WTC11 (cell line): ENCODE measurements at regions not wholly inside any gene's neighbourhood (a gene's known extent, or its start where the extent isn't known, plus 50 kb on each side); places are given as distances from the start of the nearest gene placed in this dataset.

Source experiments
- ATAC-seq: fragments of 200-7000 bp; cut with Tn5 transposase; 2 replicates; pipeline ENCODE4 v1.10.0; 2021; ENCODE audit warnings: mild to moderate bottlenecking, moderate library complexity
- CTCF ChIA-PET: fragments of 300-600 bp; sonication (Branson Sonifier 250); formaldehyde crosslinking; loops from one replicate; lab custom pipeline; 2021; ENCODE audit warnings: antibody characterized with exemption; lab: Charles Lee
- POLR2A ChIA-PET: fragments of 350-600 bp; sonication (Branson Sonifier 250); formaldehyde crosslinking; loops from one replicate; lab custom pipeline; 2021; ENCODE audit warnings: antibody characterized with exemption; lab: Charles Lee
- DNase-seq: peaks from one replicate; pipeline ENCODE4 v3.0.0; 2021; ENCODE audit warnings: low spot score
- H3K27ac Mint-ChIP-seq: 2 replicates; pipeline ENCODE4 v1.8.0; 2021; ENCODE audit warnings: mixed read lengths
- H3K27me3 Mint-ChIP-seq: 2 replicates; pipeline ENCODE4 v1.8.0; 2021; ENCODE audit warnings: low read depth, mild to moderate bottlenecking, moderate library complexity, mixed read lengths
- H3K36me3 Mint-ChIP-seq: 2 replicates; pipeline ENCODE4 v1.8.0; 2021; ENCODE audit warnings: mixed read lengths
- H3K4me1 Mint-ChIP-seq: 2 replicates; pipeline ENCODE4 v1.8.0; 2022; ENCODE audit warnings: mixed read lengths
- H3K4me3 Mint-ChIP-seq: 2 replicates; pipeline ENCODE4 v1.8.0; 2021; ENCODE audit warnings: mild to moderate bottlenecking, moderate library complexity, mixed read lengths
- H3K9me3 Mint-ChIP-seq: 2 replicates; pipeline ENCODE4 v1.8.0; 2021; ENCODE audit warnings: mixed read lengths
- CBFB ChIP-seq: sonication (generic); formaldehyde crosslinking; IDR thresholded peaks from 2 replicates; pipeline ENCODE4 v1.8.1; 2022; ENCODE audit warnings: mild to moderate bottlenecking, low read depth, missing genetic modification reagents
- FOXP4 ChIP-seq: sonication (generic); formaldehyde crosslinking; IDR thresholded peaks from 2 replicates; pipeline ENCODE4 v1.8.0; 2022; ENCODE audit warnings: mild to moderate bottlenecking, missing genetic modification reagents
- GTF2I ChIP-seq: fragments of 250-450 bp; sonication (Bioruptor Pico); conservative IDR thresholded peaks from 2 replicates; pipeline ENCODE4 v1.4.0; 2021; ENCODE audit warnings: mild to moderate bottlenecking
- ZNF232 ChIP-seq: sonication (generic); formaldehyde crosslinking; IDR thresholded peaks from 2 replicates; pipeline ENCODE4 v1.8.0; 2022; ENCODE audit warnings: mild to moderate bottlenecking, missing genetic modification reagents
- ZNF396 ChIP-seq: fragments of 250-450 bp; sonication (Bioruptor Pico); IDR thresholded peaks from 2 replicates; pipeline ENCODE4 v1.8.0; 2021; ENCODE audit warnings: mild to moderate bottlenecking, moderate library complexity, borderline replicate concordance
- ZNF671 ChIP-seq: fragments of 250-450 bp; sonication (Bioruptor Pico); IDR thresholded peaks from 2 replicates; pipeline ENCODE4 v1.8.0; 2021; ENCODE audit warnings: mild to moderate bottlenecking
- ZSCAN18 ChIP-seq: fragments of 250-450 bp; sonication (Bioruptor Pico); IDR thresholded peaks from 2 replicates; pipeline ENCODE4 v2.1.2; 2022; ENCODE audit warnings: mild to moderate bottlenecking, moderate library complexity
- TF ChIP-seq, protein P1 (sequence below): sonication (generic); formaldehyde crosslinking; IDR thresholded peaks from 2 replicates; pipeline ENCODE4 v1.8.1; 2022; ENCODE audit warnings: low read depth, missing genetic modification reagents, borderline replicate concordance
- TF ChIP-seq, protein P2 (sequence below): sonication (generic); formaldehyde crosslinking; IDR thresholded peaks from 2 replicates; pipeline ENCODE4 v1.8.1; 2023; ENCODE audit warnings: mild to moderate bottlenecking, missing genetic modification reagents
- TF ChIP-seq, protein P3 (sequence below): sonication (generic); formaldehyde crosslinking; IDR thresholded peaks from 2 replicates; pipeline ENCODE4 v1.8.0; 2022; ENCODE audit warnings: missing genetic modification reagents
- TF ChIP-seq, protein P4 (sequence below): sonication (generic); formaldehyde crosslinking; conservative IDR thresholded peaks from 2 replicates; pipeline ENCODE4 v1.8.1; 2023; ENCODE audit warnings: mild to moderate bottlenecking, low read depth, missing genetic modification reagents, moderate library complexity

- TF ChIP-seq, protein P1, sequence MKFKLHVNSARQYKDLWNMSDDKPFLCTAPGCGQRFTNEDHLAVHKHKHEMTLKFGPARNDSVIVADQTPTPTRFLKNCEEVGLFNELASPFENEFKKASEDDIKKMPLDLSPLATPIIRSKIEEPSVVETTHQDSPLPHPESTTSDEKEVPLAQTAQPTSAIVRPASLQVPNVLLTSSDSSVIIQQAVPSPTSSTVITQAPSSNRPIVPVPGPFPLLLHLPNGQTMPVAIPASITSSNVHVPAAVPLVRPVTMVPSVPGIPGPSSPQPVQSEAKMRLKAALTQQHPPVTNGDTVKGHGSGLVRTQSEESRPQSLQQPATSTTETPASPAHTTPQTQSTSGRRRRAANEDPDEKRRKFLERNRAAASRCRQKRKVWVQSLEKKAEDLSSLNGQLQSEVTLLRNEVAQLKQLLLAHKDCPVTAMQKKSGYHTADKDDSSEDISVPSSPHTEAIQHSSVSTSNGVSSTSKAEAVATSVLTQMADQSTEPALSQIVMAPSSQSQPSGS (CRISPR knock-in tag), result no peak
Observed at GRCh38 chr6:166737261-166737660, 110.2 kb upstream of the RPS6KA2 start (continued).

- POLR2A ChIA-PET, result no interaction called here
- Mint-ChIP-seq H3K4me1 (peaks cover 29% of the 10 kb centered on the region), H3K4me3 (no peak overlapping the region), H3K27me3 (no peaks in the 10 kb centered on the region), H3K36me3 (peaks cover 9% of the 10 kb centered on the region), H3K27ac (no peak overlapping the region), H3K9me3 (peaks cover 15% of the 10 kb centered on the region)
- no peak for ATAC-seq
- CTCF ChIA-PET, result interaction anchor here (0.7 to 1.1 kb wide), 3 partner anchors 11 to 215 kb away, joined by 3 read pairs; no protein-coding TSS in a partner anchor
- TF ChIP-seq ZSCAN18 (CRISPR knock-in tag), result no peak
- no peak for DNase-seq
Observed at GRCh38 chr6:166736634-166737033, 109.6 kb upstream of the RPS6KA2 start.

DNA sequence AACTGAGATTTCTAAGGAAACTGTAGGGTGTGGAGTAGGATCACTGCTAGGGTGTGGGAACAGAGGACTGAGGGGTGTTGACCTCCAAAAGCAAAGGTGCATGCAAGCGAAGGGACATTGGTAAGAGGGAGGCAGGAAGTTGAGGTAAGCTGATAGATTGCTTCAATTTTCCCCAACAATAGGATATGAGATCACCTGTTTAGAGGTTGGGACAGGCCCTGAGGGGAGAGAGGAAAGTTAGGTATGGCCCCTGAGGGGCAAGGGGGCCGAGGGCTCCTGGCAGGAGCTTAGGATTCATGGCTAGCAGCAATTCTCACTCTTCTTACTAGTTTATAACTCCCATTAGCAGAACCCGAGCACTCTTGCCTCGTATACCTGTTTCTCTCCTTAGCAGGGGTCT is 106.8 kb upstream of the RPS6KA2 start:
- CTCF ChIA-PET, result interaction anchor here (1.0 kb wide), 1 partner anchor 12 kb away, joined by 3 read pairs; no protein-coding TSS in a partner anchor
- Mint-ChIP-seq H3K4me3 (no peak overlapping the region), H3K36me3 (peaks cover 9% of the 10 kb centered on the region), H3K4me1 (peaks cover 38% of the 10 kb centered on the region)
- POLR2A ChIA-PET, result no interaction called here
- ATAC-seq (peak; percentile 69), DNase-seq (no peak)
- TF ChIP-seq, protein P2, sequence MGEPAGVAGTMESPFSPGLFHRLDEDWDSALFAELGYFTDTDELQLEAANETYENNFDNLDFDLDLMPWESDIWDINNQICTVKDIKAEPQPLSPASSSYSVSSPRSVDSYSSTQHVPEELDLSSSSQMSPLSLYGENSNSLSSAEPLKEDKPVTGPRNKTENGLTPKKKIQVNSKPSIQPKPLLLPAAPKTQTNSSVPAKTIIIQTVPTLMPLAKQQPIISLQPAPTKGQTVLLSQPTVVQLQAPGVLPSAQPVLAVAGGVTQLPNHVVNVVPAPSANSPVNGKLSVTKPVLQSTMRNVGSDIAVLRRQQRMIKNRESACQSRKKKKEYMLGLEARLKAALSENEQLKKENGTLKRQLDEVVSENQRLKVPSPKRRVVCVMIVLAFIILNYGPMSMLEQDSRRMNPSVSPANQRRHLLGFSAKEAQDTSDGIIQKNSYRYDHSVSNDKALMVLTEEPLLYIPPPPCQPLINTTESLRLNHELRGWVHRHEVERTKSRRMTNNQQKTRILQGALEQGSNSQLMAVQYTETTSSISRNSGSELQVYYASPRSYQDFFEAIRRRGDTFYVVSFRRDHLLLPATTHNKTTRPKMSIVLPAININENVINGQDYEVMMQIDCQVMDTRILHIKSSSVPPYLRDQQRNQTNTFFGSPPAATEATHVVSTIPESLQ, result no peak
- TF ChIP-seq, all 79 proteins: peak for 0
- Mint-ChIP-seq H3K27me3 (no peaks in the 10 kb centered on the region), H3K27ac (no peak overlapping the region), H3K9me3 (peaks cover 15% of the 10 kb centered on the region)

DNA sequence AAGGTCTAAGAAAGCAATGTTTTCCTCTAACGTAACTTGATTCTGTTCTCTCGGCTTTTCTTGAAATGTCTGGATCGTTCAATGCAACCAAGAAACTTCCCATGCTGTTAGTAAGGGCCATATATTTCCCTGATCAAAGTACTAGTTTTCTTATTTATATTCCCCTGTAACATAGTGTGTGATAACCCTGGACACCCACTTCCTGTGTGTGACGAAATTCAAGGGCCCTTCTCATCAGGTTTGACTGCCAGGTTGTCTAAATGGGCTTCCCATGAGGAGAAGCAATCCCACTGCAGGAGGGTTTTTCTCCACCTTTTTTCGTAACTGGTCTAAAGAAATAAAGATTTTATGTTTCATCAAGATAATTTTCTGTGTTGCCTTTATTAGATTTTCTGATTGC is 102.6 kb upstream of the RPS6KA2 start:
- Mint-ChIP-seq H3K27me3 (no peaks in the 10 kb centered on the region), H3K9me3 (no peaks in the 10 kb centered on the region), H3K27ac (no peak overlapping the region), H3K36me3 (no peaks in the 10 kb centered on the region), H3K4me3 (no peak overlapping the region), H3K4me1 (peaks cover 21% of the 10 kb centered on the region)
- POLR2A ChIA-PET, result no interaction called here
- CTCF ChIA-PET, result interaction anchor here (1.5 kb wide), 1 partner anchor 45 kb away, joined by 3 read pairs; no protein-coding TSS in a partner anchor
- no peak for ATAC-seq
- DNase-seq, result no peak
- TF ChIP-seq ZNF671, result no peak
- TF ChIP-seq CBFB (CRISPR knock-in tag), result no peak

GRCh38 chr6:166728884-166729530 is 102.0 kb upstream of the RPS6KA2 start:
- no peak for DNase-seq
- ChIA-PET CTCF (interaction anchor here (1.1 to 1.5 kb wide), 2 partner anchors 46 to 97 kb away, joined by 3 read pairs; no protein-coding TSS in a partner anchor), POLR2A (no interaction called here)
- no peak for ATAC-seq
- Mint-ChIP-seq H3K9me3 (no peaks in the 10 kb centered on the region), H3K4me3 (no peak overlapping the region), H3K36me3 (no peaks in the 10 kb centered on the region), H3K27me3 (no peaks in the 10 kb centered on the region), H3K27ac (0 out of 2 replicates have a peak overlapping the region, but pooled peaks have one; percentile 8), H3K4me1 (peaks cover 16% of the 10 kb centered on the region)
- TF ChIP-seq FOXP4 (CRISPR knock-in tag) (no peak), GTF2I (CRISPR knock-in tag) (no peak), ZNF396 (CRISPR knock-in tag) (no peak), ZNF232 (CRISPR knock-in tag) (no peak)
- TF ChIP-seq, protein P3, sequence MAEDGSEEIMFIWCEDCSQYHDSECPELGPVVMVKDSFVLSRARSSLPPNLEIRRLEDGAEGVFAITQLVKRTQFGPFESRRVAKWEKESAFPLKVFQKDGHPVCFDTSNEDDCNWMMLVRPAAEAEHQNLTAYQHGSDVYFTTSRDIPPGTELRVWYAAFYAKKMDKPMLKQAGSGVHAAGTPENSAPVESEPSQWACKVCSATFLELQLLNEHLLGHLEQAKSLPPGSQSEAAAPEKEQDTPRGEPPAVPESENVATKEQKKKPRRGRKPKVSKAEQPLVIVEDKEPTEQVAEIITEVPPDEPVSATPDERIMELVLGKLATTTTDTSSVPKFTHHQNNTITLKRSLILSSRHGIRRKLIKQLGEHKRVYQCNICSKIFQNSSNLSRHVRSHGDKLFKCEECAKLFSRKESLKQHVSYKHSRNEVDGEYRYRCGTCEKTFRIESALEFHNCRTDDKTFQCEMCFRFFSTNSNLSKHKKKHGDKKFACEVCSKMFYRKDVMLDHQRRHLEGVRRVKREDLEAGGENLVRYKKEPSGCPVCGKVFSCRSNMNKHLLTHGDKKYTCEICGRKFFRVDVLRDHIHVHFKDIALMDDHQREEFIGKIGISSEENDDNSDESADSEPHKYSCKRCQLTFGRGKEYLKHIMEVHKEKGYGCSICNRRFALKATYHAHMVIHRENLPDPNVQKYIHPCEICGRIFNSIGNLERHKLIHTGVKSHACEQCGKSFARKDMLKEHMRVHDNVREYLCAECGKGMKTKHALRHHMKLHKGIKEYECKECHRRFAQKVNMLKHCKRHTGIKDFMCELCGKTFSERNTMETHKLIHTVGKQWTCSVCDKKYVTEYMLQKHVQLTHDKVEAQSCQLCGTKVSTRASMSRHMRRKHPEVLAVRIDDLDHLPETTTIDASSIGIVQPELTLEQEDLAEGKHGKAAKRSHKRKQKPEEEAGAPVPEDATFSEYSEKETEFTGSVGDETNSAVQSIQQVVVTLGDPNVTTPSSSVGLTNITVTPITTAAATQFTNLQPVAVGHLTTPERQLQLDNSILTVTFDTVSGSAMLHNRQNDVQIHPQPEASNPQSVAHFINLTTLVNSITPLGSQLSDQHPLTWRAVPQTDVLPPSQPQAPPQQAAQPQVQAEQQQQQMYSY (CRISPR knock-in tag), result no peak
- TF ChIP-seq, protein P4, sequence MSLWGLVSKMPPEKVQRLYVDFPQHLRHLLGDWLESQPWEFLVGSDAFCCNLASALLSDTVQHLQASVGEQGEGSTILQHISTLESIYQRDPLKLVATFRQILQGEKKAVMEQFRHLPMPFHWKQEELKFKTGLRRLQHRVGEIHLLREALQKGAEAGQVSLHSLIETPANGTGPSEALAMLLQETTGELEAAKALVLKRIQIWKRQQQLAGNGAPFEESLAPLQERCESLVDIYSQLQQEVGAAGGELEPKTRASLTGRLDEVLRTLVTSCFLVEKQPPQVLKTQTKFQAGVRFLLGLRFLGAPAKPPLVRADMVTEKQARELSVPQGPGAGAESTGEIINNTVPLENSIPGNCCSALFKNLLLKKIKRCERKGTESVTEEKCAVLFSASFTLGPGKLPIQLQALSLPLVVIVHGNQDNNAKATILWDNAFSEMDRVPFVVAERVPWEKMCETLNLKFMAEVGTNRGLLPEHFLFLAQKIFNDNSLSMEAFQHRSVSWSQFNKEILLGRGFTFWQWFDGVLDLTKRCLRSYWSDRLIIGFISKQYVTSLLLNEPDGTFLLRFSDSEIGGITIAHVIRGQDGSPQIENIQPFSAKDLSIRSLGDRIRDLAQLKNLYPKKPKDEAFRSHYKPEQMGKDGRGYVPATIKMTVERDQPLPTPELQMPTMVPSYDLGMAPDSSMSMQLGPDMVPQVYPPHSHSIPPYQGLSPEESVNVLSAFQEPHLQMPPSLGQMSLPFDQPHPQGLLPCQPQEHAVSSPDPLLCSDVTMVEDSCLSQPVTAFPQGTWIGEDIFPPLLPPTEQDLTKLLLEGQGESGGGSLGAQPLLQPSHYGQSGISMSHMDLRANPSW (CRISPR knock-in tag), result no peak
